Adrenal gland (tissue), 5 donors: ENCODE measurements at regions not wholly inside any gene's neighbourhood (a gene's known extent, or its start where the extent isn't known, plus 50 kb on each side); places are given as distances from the start of the nearest gene placed in this dataset.
"Not testable (repeated sequence)": the region's sequence is repeated elsewhere in the genome, so short reads cannot be mapped to it uniquely, and the experiment has no call there.

ENCODE experiments used
- POLR2A ChIP-seq, 2 donors: fragments of 450-650 bp; IDR thresholded peaks; one replicate each; pipeline ENCODE4 v1.6.1; 2017; ENCODE audit warnings: antibody characterized with exemption in 2 of 2, mild to moderate bottlenecking in 2 of 2, moderate library complexity in 1 of 2
- TF ChIP-seq, protein P1 (sequence below), 6 experiments: fragments of 450-650 bp in 4 of 6; fragments of 200-600 bp in 2 of 6; sonication (generic) in 1 of 6; IDR thresholded peaks; 1 replicate in 5 of 6; 2 replicates in 1 of 6; pipeline versions ENCODE4 v1.5.1 to v1.8.0; 2016 to 2021; ENCODE audit warnings: antibody characterized with exemption in 6 of 6, mild to moderate bottlenecking in 2 of 6, moderate library complexity in 1 of 6
- donor health status: DM: no; HTN: no; CAD: no.

- TF ChIP-seq, protein P1, sequence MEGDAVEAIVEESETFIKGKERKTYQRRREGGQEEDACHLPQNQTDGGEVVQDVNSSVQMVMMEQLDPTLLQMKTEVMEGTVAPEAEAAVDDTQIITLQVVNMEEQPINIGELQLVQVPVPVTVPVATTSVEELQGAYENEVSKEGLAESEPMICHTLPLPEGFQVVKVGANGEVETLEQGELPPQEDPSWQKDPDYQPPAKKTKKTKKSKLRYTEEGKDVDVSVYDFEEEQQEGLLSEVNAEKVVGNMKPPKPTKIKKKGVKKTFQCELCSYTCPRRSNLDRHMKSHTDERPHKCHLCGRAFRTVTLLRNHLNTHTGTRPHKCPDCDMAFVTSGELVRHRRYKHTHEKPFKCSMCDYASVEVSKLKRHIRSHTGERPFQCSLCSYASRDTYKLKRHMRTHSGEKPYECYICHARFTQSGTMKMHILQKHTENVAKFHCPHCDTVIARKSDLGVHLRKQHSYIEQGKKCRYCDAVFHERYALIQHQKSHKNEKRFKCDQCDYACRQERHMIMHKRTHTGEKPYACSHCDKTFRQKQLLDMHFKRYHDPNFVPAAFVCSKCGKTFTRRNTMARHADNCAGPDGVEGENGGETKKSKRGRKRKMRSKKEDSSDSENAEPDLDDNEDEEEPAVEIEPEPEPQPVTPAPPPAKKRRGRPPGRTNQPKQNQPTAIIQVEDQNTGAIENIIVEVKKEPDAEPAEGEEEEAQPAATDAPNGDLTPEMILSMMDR (IDR thresholded peaks at IDR 0.05): not testable (repeated sequence)
- TF ChIP-seq POLR2A (IDR thresholded peaks at IDR 0.05): not testable (repeated sequence)
Observed at GRCh38 chrX:39277685-39278390, 476.6 kb downstream of the MID1IP1 start.
